Tibial artery (tissue), 4 donors: ENCODE measurements at regions not wholly inside any gene's neighbourhood (a gene's known extent, or its start where the extent isn't known, plus 50 kb on each side); places are given as distances from the start of the nearest gene placed in this dataset.

Source experiments
- DNase-seq, 2 donors: peaks; one replicate each; pipeline ENCODE4 v3.0.0-alpha.2; 2019
- H3K27ac ChIP-seq, 2 donors: fragments of 200-600 bp; sonication (generic) in 1 of 2; 1 replicate in 1 of 2; 2 replicates in 1 of 2; pipeline ENCODE4 v1.5.1; 2018 to 2019; ENCODE audit warnings: mild to moderate bottlenecking in 1 of 2
- H3K27me3 ChIP-seq, 2 donors: fragments of 200-600 bp; sonication (generic) in 1 of 2; one replicate each; pipeline versions ENCODE4 v1.5.1 to v1.6.0; 2016 to 2019
- H3K36me3 ChIP-seq, 3 donors: fragments of 200-600 bp; sonication (generic) in 2 of 3; one replicate each; pipeline ENCODE4 v1.5.1; 2016 to 2019; ENCODE audit warnings: mild to moderate bottlenecking in 2 of 3
- H3K4me1 ChIP-seq, 4 donors: fragments of 200-600 bp; sonication (generic) in 2 of 4; 1 replicate in 3 of 4; 2 replicates in 1 of 4; pipeline ENCODE4 v1.5.1; 2016 to 2019
- H3K4me3 ChIP-seq, 2 donors: fragments of 200-600 bp; sonication (generic) in 1 of 2; 1 replicate in 1 of 2; 2 replicates in 1 of 2; pipeline ENCODE4 v1.5.1; 2018 to 2019; ENCODE audit warnings: mild to moderate bottlenecking in 2 of 2
- H3K9me3 ChIP-seq, 3 donors: fragments of 200-600 bp; sonication (generic) in 1 of 3; one replicate each; pipeline ENCODE4 v1.5.1; 2016 to 2019
- CTCF ChIP-seq, 2 experiments: fragments of 200-600 bp in 1 of 2; fragments of 450-650 bp in 1 of 2; IDR thresholded peaks; one replicate each; pipeline ENCODE4 v1.5.1; 2017 to 2019; ENCODE audit warnings: antibody characterized with exemption in 2 of 2, mild to moderate bottlenecking in 1 of 2, moderate library complexity in 1 of 2
- intact Hi-C: fragments of 100-400 bp; cut with DNase I; formaldehyde crosslinking; loops from one replicate; pipeline ENCODE4 v1.15.0; 2023; ENCODE audit warnings: low total_unique reads

GRCh38 chr12:90261283-90261682 lies 552.6 kb upstream of the ATP2B1 start:
- no peak for TF ChIP-seq CTCF (IDR thresholded peaks at IDR 0.05)
- H3K36me3 ChIP-seq: no peaks in the 10 kb centered on the region
- peaks cover 0 to 4% (median 0%) of the 10 kb centered on the region in 4 donors for H3K4me1 ChIP-seq
- no peaks in the 10 kb centered on the region for H3K27me3 ChIP-seq
- no peak overlapping the region for H3K27ac ChIP-seq
- DNase-seq: no peak
- H3K4me3 ChIP-seq: no peak overlapping the region
- intact Hi-C loops: no loop called here
- H3K9me3 ChIP-seq: no peaks in the 10 kb centered on the region

GRCh38 chr12:90260136-90260535 lies 551.5 kb upstream of the ATP2B1 start:
- intact Hi-C loops: no loop called here
- DNase-seq: no peak

GRCh38 chr12:90257927-90258624 lies 549.4 kb upstream of the ATP2B1 start:
- H3K27ac ChIP-seq: no peak overlapping the region
- no peaks in the 10 kb centered on the region for H3K36me3 ChIP-seq
- H3K4me1 ChIP-seq: peaks cover 0 to 4% (median 0%) of the 10 kb centered on the region in 4 donors
- no peak overlapping the region for H3K4me3 ChIP-seq
- H3K27me3 ChIP-seq: no peaks in the 10 kb centered on the region
- H3K9me3 ChIP-seq: no peaks in the 10 kb centered on the region
- no peak for TF ChIP-seq CTCF (IDR thresholded peaks at IDR 0.05)
- DNase-seq: no peak
- intact Hi-C loops: no loop called here

More at GRCh38 chr12:90260136-90260535, 551.5 kb upstream of the ATP2B1 start:
- TF ChIP-seq CTCF (IDR thresholded peaks at IDR 0.05): no peak
- Histone ChIP-seq H3K27me3 (no peaks in the 10 kb centered on the region), H3K9me3 (no peaks in the 10 kb centered on the region), H3K27ac (no peak overlapping the region), H3K4me1 (peaks cover 0 to 4% (median 0%) of the 10 kb centered on the region in 4 donors), H3K36me3 (no peaks in the 10 kb centered on the region), H3K4me3 (no peak overlapping the region)

GRCh38 chr12:90254796-90255195 lies 546.2 kb upstream of the ATP2B1 start:
- Histone ChIP-seq H3K4me3 (no peak overlapping the region), H3K9me3 (no peaks in the 10 kb centered on the region), H3K27ac (no peak overlapping the region), H3K36me3 (no peaks in the 10 kb centered on the region), H3K27me3 (no peaks in the 10 kb centered on the region), H3K4me1 (peaks cover 0 to 13% (median 3%) of the 10 kb centered on the region in 4 donors)
- intact Hi-C loops: no loop called here
- DNase-seq: no peak
- TF ChIP-seq CTCF (IDR thresholded peaks at IDR 0.05): no peak

- Histone ChIP-seq H3K9me3 (no peaks in the 10 kb centered on the region), H3K4me3 (no peak overlapping the region), H3K27ac (no peak overlapping the region), H3K27me3 (no peaks in the 10 kb centered on the region), H3K36me3 (no peaks in the 10 kb centered on the region), H3K4me1 (peaks cover 0 to 13% (median 3%) of the 10 kb centered on the region in 4 donors)
- no peak for TF ChIP-seq CTCF (IDR thresholded peaks at IDR 0.05)
- intact Hi-C loops: no loop called here
- peak; percentile 79 to 81 for DNase-seq
Observed at GRCh38 chr12:90253674-90254181, 545.1 kb upstream of the ATP2B1 start.
